Stimulated activated naive CD8-positive, alpha-beta T cell treated with anti-CD3 and anti-CD28 coated beads, Interleukin-15, Interleukin-2, amounts not matched to agents 100 U/mL and 50 U/mL, for 24 hours (primary cell): ENCODE measurements at regions not wholly inside any gene's neighbourhood (a gene's known extent, or its start where the extent isn't known, plus 50 kb on each side); places are given as distances from the start of the nearest gene placed in this dataset.

Experiments
- ATAC-seq: fragments of 150-1000 bp; cut with Tn5 transposase; one replicate; pipeline ENCODE4 v1.10.0; 2021
- DNase-seq: peaks from one replicate; pipeline ENCODE4 v3.0.0; 2021

DNA sequence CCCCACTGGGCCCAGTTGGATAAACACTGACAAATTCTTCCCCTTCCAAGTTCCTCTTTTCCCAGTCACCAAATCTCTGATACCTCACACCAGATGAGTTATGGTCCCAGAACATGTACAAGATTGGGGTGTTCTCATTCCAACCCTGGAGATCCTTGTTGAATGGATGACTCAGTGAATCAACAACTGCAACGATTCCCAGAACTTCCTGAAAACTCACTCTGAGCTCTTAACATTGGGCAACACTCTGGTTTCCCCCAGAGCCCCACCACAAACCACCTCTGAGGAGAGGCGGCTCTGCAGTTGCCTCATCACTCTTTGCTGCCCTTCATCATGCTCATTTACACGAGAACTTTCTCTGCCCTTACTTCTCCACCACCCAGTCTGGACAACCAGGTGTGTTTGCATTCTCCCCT, 115.2 kb downstream of the MRPL14 start:
- DNase-seq: no peak
- no peak for ATAC-seq

DNA sequence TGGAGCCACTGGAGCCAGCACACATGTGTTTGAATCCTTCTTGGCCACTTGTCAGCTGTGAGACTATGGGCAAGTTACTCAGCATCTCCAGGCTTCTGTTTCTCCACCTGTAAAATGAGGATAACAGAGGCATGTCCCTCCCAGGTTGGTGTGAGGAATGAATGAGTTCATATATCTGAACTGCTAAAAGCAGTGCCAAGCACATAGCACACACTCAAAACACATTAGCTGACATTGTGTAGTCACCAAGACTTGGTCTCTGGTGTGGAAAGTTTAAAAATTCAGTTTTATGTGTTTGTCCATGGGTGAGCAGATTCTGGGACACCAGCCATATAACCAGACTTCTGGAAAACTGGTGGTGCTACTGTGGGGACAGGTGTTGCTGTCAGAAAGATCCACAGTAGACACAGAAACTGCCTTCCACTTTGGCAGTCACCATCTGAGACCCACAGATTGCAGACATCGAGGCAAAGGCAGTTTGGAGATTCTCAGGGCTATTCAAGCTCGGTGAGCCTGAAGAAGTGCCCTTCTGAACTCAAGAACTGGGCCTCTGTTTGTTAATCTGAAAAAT, 115.8 kb downstream of the MRPL14 start:
- DNase-seq (no peak), ATAC-seq (no peak)

GRCh38 chr6:44010411-44011349, 116.6 kb downstream of the MRPL14 start:
- DNase-seq (no peak), ATAC-seq (peak; percentile 82)

DNA sequence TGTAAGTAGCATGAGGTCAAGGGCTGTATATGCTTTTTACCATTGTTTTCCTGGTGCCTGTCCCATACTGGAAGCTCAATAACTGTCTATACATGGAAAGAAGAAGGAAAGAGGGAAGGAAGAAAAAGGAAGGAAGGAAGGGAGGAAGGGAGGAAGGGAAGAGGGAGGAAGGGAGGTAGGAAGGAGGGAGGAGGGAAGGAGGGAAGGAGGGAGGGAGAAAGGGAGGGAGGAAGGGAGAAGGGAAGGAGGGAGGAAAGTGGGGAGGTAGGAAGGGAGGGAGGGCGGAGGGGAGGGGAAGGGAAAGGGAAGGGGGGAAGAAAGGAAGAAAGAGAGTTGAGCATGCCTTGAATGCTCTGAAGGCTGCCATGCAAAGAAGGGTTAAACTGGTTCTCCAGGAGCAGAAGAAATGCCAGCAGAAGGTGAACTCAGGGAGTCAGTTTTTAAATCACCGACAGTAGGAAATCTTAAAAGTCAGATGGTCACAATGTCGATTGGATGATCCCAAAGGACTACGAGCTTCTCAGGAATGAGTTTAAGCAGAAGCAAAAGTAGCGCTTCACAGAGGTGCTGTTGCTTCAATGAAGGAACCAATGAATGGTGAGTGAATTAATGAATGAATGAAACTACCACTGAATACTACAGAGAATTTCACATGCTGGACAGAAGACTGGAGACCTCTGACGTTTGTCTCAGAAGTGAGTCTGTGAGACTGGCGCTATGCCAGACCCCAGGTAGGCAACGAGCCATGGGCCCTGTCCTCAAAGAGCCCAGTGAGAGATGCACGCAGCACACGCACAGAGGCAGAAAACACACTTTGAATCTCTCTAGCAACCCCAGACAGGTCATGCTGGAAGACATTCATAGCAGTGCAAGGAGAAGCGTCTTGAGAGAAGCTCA, 117.6 kb downstream of the MRPL14 start:
- no peak for DNase-seq
- ATAC-seq: no peak

GRCh38 chr6:44008821-44009370, 118.4 kb downstream of the MRPL14 start:
- ATAC-seq (no peak), DNase-seq (no peak)

DNA sequence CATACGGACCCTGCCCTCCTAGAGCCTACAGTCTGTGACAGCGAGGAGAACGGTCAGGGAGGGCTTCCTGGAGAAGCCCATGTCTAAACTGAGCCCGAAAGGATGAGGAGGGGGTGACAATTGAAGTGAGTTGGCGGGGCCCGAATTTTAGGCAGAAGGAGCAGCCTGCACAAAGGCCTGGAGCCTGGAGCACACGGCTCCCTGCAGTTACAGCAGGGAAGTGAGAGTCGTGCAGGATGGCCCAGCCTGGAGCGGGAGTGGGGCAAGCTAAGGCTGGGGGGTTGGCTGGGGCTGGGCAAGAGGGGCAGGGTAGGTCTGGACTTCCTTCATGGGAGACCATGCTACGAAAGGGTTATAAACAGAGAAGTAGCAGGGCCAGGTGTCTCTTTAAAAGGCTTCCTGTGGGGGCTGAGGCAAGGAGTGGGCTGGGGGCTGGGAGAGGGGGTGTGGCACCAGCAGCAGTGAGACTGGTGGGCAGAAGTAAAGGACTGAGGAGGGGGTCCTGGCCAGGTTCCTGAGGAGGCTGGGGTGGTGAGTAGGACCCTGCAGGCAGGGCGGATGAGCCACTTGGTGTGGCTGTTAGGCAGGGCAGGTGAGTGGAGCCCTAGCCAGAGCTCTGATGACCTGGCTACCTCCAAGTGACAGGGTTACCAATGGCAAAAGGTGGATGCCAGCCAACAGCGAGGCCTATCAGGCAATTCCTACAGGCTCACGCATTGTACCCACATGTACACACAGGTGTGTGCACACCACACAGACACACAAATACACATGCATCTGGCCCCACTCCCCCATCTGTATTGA, 119.2 kb downstream of the MRPL14 start:
- ATAC-seq: no peak
- DNase-seq: no peak

GRCh38 chr6:44006872-44007303, 120.4 kb downstream of the MRPL14 start:
- DNase-seq (no peak), ATAC-seq (no peak)

GRCh38 chr6:44006123-44006871, 121.0 kb downstream of the MRPL14 start:
- DNase-seq: no peak
- no peak for ATAC-seq

DNA sequence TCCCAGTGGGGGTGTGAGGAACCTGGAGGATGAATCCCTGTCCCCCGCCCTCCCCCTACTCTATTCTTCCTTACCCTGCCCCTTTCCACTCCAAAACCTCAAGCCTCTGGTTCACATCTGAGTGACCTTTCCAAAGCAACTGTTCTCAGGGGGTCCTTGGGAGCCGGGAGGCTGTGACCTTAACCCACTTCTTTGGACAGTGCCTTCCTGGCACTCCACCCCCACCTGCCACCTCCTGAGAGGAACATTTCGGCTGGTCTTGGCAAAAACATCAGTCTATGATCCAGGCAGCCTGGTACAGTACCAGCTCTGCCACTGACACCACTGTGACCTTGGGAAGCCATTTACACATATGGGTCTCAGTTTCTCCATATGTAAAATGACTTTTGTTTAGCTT, 121.7 kb downstream of the MRPL14 start:
- no peak for ATAC-seq

GRCh38 chr6:44004625-44005506, 122.4 kb downstream of the MRPL14 start:
- ATAC-seq (no peak), DNase-seq (no peak)

More for the DNA sequence above, 121.7 kb downstream of the MRPL14 start:
- DNase-seq: no peak

GRCh38 chr6:44004136-44004535, 123.1 kb downstream of the MRPL14 start:
- DNase-seq (no peak), ATAC-seq (no peak)

GRCh38 chr6:44003345-44004061, 123.7 kb downstream of the MRPL14 start:
- DNase-seq (no peak), ATAC-seq (no peak)

DNA sequence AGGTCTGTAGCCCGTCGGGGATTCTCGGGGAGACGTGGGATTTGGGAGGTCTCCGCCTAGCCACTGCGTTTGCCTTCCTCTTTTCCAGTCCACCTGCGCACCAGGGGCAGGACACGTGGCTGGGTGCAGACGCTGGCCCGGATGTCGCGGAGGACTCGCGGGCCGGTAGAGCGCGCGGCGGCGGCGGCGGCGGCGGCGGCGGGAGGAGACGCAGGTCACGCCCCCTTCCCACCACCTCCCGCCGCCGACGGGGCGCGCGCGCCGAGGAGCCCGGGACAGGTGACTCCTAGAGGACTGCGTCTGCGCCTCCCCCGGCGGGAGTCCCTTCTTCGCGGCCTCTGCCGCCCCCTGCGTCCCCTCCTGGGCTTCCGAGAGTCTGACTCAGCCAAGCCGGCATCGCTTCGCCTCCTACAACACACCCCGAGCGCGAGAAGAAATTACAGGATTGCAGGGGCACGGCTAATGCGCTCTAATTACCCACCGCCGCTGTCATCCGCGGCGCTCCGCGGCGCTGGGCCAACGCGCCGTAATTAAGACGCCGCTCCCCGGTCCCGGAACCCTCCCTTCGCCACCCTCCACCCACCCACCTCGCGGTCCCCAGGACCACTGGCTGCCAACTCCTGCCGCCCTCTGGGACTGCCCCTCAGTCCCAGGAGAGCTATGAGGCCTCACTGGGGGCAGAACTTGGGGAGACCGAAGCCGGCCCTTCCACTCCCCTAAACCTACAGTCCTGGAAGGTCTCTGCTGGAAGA, 124.5 kb downstream of the MRPL14 start:
- peak; percentile 80 for DNase-seq
- peak; percentile 68 for ATAC-seq

GRCh38 chr6:44002067-44002592, 125.1 kb downstream of the MRPL14 start:
- ATAC-seq: no peak
- DNase-seq: no peak

GRCh38 chr6:44001318-44002066, 125.8 kb downstream of the MRPL14 start:
- ATAC-seq (no peak), DNase-seq (peak; percentile 52)

- ATAC-seq: peak; percentile 75
- peak; percentile 77 for DNase-seq
Observed at GRCh38 chr6:44000164-44000842, 126.9 kb downstream of the MRPL14 start.

DNA sequence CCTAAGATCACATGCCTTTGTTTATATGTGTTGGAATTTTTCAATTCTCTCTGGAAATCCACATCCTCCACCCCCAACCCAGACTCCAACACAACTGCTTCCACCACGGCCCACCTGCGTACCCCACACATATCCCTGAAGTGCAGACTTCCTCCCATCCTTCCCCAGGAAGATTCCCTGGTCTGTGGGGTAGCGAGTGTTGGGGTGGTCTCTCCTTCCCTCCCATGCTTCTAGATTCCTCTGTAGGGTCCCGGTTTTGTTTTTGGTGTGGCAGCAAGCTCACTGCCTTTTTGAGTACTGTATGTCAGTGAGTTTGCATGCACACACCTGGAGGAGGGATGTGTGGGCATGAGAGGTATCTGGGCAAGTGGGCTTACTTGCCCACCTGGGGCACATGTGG, 127.6 kb downstream of the MRPL14 start:
- no peak for DNase-seq
- ATAC-seq: no peak
